ENCODE measurements at regions not wholly inside any gene's neighbourhood (a gene's known extent, or its start where the extent isn't known, plus 50 kb on each side); places are given as distances from the start of the nearest gene placed in this dataset.
"Not testable (repeated sequence)": the region's sequence is repeated elsewhere in the genome, so short reads cannot be mapped to it uniquely, and the experiment has no call there.

GRCh38 chr2:220560192-220560591 is 932.8 kb downstream of the SLC4A3 start:
- no peak for DNase-seq (ENCODE audit: low read depth)

- no peak for DNase-seq (ENCODE audit: low read depth)
Observed at GRCh38 chr2:220562375-220563140, 935.1 kb downstream of the SLC4A3 start.

DNA sequence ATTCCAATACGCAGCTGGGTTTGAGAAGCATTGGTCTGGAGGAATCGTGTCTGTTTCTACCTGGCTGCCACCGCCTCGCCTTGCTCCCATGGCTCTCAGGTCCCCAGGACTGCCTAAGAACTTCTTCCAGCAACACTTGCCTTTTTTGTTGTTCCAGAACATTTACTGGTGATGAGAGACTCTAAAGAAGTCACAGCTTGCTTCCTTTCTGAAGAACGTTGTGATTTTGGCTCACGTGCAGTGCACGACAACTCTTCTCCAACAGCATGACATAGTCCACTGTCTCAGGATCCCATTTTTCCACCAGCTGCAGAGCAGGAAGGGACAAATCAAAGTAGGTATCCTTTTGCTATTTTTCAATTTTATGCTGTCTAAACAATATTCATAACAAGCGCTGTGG is 940.9 kb downstream of the SLC4A3 start:
- DNase-seq (ENCODE audit: low read depth), result no peak

GRCh38 chr2:220569112-220569897 is 941.9 kb downstream of the SLC4A3 start:
- DNase-seq (ENCODE audit: low read depth), result no peak

GRCh38 chr2:220572385-220572784 is 945.0 kb downstream of the SLC4A3 start:
- DNase-seq (ENCODE audit: low read depth), result no peak

GRCh38 chr2:220574038-220574437 is 946.6 kb downstream of the SLC4A3 start:
- DNase-seq (ENCODE audit: low read depth), result no peak

DNA sequence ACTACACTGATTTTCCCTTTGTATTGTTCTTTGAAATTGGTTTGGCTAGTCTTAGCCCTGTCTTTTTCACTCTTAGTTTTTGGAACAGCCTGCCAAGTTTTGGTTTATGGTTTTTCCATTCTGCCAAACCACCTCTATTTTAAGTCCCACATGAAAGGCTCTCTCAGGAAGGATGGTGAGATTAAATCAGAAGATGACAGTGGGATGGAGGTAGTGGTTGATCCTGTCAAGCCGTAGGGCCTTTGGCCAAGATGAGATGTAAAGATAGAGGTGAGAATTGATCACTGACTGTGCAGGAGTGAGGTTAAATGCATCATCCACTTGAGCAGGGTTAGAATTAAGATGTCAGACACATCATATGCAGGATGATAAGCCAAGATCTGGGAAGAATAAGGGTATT is 948.5 kb downstream of the SLC4A3 start:
- DNase-seq (ENCODE audit: low read depth), result no peak

GRCh38 chr2:220579452-220579851 is 952.0 kb downstream of the SLC4A3 start:
- DNase-seq (ENCODE audit: low read depth), result no peak

DNA sequence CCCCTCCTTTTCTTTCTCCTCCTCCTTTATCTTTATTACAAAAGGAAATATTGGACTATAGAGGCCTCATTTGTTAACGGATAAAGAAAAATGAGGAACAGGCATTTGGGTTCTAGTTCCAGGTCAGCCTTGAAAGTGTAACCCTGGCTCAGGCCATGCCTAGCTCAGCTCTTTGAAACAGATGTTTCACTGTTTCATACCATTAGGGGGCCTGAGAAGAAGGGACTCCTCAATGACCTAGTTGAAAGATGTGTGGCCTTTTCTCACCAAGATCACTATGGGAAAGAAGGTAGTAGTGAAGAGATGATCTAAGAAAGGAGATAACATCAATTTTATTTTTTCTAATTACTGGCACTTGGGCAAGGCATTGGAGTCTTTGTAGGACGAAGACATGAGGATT is 952.7 kb downstream of the SLC4A3 start:
- DNase-seq (ENCODE audit: low read depth), result no peak

- DNase-seq (ENCODE audit: low read depth), result no peak
Observed at GRCh38 chr2:220583725-220584124, 956.3 kb downstream of the SLC4A3 start.

- no peak for DNase-seq (ENCODE audit: low read depth)
Observed at GRCh38 chr2:220585241-220585640, 957.8 kb downstream of the SLC4A3 start.

- DNase-seq (ENCODE audit: low read depth), result no peak
Observed at GRCh38 chr2:220586980-220587530, 959.6 kb downstream of the SLC4A3 start.

DNA sequence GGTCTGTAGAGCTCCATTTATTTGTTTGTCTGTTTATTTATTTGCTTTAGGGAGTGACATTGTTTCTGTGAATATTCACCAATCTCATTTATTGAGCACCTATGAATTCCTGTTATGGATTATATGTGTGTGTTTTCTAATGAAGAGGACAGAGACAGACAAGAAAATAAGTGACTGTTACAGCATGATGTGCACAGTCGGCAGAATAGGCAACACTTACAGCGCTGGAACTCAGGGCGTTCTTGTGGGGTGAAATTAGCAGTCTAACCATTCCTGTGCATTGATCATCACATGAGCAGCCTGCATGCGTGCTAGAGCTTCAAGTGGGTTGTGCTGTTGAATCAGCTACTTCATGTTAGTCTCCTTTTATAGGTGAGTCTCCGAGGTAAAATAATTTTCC is 960.7 kb downstream of the SLC4A3 start:
- no peak for DNase-seq (ENCODE audit: low read depth)

DNA sequence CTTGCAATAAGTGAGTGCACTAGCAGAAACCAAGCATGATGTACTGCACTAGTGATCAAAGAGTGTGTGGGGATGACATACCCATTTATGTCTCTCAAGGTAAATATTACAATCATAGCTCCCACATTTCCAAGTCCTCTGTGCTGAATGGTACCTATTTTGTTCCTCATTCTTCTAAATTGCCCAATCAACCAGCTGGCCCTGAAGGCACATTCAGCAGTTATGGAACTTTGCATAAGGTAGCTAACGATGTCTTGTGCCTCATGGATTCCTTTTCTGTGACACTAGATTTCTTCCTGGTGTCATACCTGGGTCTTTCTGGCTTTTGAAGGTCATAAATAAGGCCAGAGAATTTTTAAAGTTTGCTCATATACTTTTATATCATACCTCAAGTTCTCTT is 963.0 kb downstream of the SLC4A3 start:
- no peak for DNase-seq (ENCODE audit: low read depth)

GRCh38 chr2:220593526-220593925 is 966.1 kb downstream of the SLC4A3 start:
- no peak for DNase-seq (ENCODE audit: low read depth)

GRCh38 chr2:220601674-220602073 is 970.4 kb downstream of the EPHA4 start:
- no peak for DNase-seq (ENCODE audit: low read depth)

GRCh38 chr2:220613004-220613403 is 959.1 kb downstream of the EPHA4 start:
- DNase-seq (ENCODE audit: low read depth), result not testable (repeated sequence)

DNA sequence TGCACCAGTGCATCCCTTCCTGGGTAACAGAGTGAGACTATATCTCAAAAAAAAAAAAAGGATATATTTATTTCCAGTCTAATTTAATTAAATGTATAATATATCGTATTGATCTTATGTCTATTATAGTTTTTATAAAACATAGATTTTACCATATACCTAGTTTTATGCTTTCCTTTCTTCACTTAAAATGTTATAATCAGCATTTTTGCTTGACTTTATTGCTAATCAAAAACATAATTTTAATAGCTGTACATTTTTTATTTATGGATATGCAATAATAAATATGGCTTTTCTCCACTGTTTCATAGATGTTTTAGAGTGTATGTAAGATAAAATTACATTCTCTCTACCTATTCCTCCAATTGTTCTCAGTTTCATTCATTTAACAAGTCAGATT is 958.0 kb downstream of the EPHA4 start:
- DNase-seq (ENCODE audit: low read depth), result no peak

GRCh38 chr2:220619525-220620220 is 952.4 kb downstream of the EPHA4 start:
- no peak for DNase-seq (ENCODE audit: low read depth)

GRCh38 chr2:220626603-220627002 is 945.5 kb downstream of the EPHA4 start:
- DNase-seq (ENCODE audit: low read depth), result no peak

- DNase-seq (ENCODE audit: low read depth), result no peak
Observed at GRCh38 chr2:220628252-220628651, 943.9 kb downstream of the EPHA4 start.

DNA sequence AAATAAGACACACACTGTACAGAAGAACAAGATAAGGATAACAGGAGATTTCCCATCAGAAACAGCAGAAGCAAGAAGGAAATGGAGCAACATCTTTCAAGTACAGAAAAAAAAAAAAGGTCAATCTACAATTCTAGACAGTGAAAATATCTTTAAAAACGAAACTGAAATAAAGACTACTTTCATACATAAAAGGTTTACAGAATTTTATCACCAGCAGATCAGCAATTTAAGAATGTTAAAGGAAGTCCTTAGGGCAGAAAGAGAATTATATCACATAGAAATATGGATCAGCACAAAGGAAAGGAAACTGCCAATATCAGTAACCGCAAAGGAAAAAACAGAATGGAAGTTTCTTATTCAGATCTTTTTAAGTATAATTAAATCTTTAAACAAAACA is 931.0 kb downstream of the EPHA4 start:
- no peak for DNase-seq (ENCODE audit: low read depth)

DNA sequence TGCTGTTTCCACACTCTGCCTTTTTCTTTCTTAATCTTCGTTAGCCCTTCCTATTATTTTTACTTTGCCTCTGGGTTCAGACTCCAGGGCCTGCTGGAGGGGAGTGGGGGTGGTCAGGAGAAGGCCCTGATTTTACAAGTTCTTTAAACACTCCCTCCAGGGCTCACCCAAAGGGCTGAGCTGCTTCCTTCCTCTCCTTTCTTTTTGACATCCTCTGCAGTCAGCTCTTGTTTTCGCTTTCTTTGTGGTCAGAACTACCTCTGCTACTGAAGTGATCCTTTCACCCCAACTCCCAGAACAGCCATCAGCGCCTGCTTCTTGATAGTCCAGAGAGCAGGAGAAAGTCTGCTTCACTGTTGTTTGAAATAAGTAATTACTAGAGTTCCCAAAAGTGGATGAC is 925.7 kb downstream of the EPHA4 start:
- DNase-seq (ENCODE audit: low read depth), result no peak
